GM06990 (cell line): ENCODE measurements at regions not wholly inside any gene's neighbourhood (a gene's known extent, or its start where the extent isn't known, plus 50 kb on each side); places are given as distances from the start of the nearest gene placed in this dataset.
"Not testable (repeated sequence)": the region's sequence is repeated elsewhere in the genome, so short reads cannot be mapped to it uniquely, and the experiment has no call there.

Source experiments
- DNase-seq: peaks from one replicate; pipeline ENCODE4 v3.0.0-alpha.2; 2011; ENCODE audit not compliant: insufficient read length; ENCODE audit errors: extremely low read depth
- H3K27me3 ChIP-seq: replicated peaks from 2 replicates; pipeline ENCODE4 v1.6.0; 2011; ENCODE audit warnings: low read length; ENCODE audit not compliant: control insufficient read depth, insufficient read depth
- H3K36me3 ChIP-seq: 2 replicates; pipeline ENCODE4 v1.5.1; 2011; ENCODE audit warnings: low read length; ENCODE audit not compliant: control insufficient read depth, insufficient read depth
- H3K4me3 ChIP-seq: replicated peaks from 2 replicates; pipeline ENCODE4 v1.5.1; 2011; ENCODE audit warnings: low read depth, mild to moderate bottlenecking, control low read depth, low read length
- TF ChIP-seq, protein P1 (sequence below): IDR thresholded peaks from 2 replicates; pipeline ENCODE4 v1.5.1; 2011; ENCODE audit warnings: low read length, control low read depth, mild to moderate bottlenecking, inconsistent platforms; ENCODE audit not compliant: insufficient read depth, poor library complexity, severe bottlenecking

DNA sequence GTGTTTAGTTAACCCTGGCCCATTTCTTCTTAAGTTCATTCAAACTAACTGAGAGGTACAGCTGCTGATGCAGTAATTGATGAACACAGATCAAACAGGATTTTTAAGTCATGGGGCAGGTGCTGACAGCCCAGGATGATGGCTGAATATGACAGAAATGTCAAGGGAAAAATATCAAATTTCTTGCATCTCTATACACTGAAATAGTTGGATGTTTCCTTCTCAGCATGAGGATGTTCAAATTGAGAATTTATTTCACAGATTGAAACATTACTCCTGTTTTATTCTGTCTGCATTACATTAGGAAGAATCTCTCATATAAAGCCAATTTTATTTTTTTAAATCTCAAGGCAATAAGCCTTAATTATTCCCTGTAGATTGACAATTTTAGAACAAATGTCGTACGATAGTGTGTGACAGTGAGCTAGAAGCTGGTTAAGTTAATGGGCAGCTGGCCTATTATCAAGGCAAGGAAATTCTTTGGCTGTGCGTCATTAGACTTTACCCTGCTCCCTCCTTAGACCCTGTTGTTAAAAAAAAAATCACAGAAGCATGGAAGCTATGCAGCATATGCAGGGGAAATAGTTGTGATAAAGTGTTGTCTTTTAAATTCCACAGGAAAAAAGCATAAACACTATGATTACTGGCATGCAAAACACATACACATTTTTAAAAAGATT, 183.8 kb upstream of the KCNMB2 start:
- Histone ChIP-seq H3K27me3 (no peaks in the 10 kb centered on the region), H3K4me3 (no peak overlapping the region), H3K36me3 (no peaks in the 10 kb centered on the region)
- TF ChIP-seq, protein P1, sequence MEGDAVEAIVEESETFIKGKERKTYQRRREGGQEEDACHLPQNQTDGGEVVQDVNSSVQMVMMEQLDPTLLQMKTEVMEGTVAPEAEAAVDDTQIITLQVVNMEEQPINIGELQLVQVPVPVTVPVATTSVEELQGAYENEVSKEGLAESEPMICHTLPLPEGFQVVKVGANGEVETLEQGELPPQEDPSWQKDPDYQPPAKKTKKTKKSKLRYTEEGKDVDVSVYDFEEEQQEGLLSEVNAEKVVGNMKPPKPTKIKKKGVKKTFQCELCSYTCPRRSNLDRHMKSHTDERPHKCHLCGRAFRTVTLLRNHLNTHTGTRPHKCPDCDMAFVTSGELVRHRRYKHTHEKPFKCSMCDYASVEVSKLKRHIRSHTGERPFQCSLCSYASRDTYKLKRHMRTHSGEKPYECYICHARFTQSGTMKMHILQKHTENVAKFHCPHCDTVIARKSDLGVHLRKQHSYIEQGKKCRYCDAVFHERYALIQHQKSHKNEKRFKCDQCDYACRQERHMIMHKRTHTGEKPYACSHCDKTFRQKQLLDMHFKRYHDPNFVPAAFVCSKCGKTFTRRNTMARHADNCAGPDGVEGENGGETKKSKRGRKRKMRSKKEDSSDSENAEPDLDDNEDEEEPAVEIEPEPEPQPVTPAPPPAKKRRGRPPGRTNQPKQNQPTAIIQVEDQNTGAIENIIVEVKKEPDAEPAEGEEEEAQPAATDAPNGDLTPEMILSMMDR, result no peak
- DNase-seq, result no peak

DNA sequence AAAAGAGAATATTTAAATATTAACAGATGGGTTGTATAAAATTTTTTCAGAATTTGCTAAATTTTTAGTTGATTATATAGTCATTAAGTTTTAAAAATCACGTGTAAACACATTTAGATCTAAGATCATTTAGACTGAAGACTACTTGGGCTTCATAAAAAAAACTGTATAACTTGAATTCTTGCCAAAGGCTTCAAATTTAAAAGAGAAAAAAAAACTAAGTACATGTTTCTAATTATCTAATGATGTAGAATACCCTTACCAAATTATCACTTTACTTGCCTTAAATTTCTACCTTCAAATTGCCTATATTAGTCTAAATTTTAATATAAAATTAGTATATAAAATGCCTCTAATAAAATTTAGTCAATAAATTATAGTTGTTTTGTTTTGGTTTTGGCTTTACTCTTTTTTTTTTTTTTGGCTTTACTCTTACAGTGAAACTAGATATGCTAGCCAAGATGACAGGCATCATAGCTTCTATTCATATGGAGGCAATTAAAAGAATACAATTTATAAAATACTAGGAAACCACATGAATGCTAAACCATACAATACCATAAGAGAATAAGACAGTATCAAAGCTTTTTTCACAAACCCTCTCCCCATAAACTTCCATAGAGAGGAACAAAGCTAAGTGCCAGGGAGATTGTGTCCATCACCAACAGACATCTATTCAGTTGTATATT, 183.1 kb upstream of the KCNMB2 start:
- no peak overlapping the region for H3K4me3 ChIP-seq
- TF ChIP-seq, protein P1, result no peak
- no peak for DNase-seq

DNA sequence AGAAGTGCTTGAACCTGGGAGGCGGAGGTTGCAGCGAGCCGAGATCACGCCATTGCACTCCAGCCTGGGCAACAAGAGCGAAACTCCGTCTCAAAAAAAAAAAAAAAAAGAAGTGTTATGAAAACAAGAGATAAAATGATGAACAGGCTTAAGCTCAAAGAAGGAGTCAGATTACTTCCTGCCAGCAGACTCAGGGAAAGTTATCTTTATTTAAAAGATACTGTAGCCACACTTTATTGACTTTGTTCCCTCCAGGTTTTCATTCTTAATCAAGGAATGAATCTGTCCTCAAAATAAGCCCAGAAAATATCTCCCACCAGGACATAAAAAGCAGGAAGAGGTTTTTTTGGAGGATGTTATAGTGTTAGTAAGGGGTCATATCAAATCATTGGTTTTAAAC, 176.5 kb upstream of the KCNMB2 start:
- no peak overlapping the region for H3K4me3 ChIP-seq
- TF ChIP-seq, protein P1, result no peak
- no peaks in the 10 kb centered on the region for H3K27me3 ChIP-seq
- H3K36me3 ChIP-seq, result no peaks in the 10 kb centered on the region
- DNase-seq, result no peak

More for the DNA sequence above, 183.1 kb upstream of the KCNMB2 start:
- Histone ChIP-seq H3K27me3 (no peaks in the 10 kb centered on the region), H3K36me3 (no peaks in the 10 kb centered on the region)

DNA sequence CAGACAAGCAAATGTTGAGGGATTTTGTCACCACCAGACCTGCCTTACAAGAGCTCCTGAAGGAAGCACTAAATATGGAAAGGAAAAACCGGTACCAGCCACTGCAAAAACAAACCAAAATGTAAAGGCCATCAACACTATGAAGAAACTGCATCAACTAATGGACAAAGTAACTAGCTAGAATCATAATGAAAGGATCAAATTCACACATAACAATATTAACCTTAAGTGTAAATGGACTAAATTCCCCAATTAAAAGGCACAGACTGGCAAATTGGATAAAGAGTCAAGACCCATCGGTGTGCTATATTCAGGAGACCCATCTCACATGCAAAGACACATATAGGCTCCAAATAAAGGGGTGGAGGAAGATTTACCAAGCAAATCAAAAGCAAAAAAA, 173.2 kb upstream of the KCNMB2 start:
- H3K27me3 ChIP-seq, H3K36me3 ChIP-seq, H3K4me3 ChIP-seq, DNase-seq: not testable (repeated sequence)

DNA sequence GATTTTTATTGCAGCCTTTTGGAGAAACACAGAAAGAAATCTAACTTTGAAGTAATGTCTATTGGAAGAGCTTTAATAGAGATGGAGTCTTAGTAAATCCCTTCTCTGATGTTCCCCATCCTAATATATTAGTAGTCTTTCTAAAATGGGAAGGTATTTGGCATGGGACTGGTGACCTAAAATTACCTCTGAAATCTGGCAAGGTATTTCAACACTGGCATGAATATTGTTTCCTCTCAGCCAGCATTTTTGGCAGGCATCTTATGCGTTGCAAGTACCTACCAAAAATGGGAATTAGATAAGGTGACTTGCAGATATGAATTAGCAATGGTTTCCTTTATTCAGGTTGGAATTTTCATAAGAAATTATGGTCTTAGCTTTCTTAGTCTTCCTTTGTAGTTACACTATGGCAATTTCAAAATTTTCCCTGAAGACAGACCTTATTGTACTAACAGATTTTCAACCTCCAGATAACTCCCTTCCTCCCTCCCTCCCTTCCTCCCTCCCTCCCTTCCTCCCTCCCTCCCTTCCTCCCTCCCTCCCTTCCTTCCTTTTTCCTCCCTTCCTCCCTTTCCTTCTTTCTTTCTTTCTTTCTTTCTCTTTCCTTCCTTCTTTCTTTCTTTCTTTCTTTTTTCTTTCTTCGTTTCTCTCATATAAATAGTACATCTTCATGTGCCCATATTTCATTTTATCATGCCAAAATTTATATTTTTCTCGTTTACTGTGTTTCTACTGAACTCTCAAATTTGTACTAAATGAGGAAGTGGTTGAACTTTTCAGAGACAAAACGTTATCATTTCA, 168.2 kb upstream of the KCNMB2 start:
- TF ChIP-seq, protein P1, result no peak
- Histone ChIP-seq H3K4me3 (no peak overlapping the region), H3K36me3 (no peaks in the 10 kb centered on the region), H3K27me3 (no peaks in the 10 kb centered on the region)
- DNase-seq, result no peak

DNA sequence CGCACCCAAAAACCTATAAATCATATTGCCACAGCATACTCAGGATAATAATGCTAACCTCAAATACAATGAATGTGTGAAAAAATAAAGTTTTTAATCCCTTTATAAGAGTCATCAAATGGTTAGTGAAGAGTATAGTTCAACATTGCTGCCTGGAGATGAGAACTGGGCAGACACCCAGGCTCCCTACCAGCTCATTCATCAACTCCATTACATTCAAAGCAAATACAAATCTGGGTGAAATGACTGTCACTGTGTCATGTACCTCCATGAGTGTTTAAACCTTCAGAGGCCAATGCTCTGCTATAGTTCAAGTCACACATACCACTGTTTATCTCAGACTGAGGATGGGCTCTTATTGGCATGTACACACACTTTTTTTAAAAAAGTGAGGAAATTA, 167.2 kb upstream of the KCNMB2 start:
- DNase-seq, result no peak
- TF ChIP-seq, protein P1, result no peak
- H3K27me3 ChIP-seq, result no peaks in the 10 kb centered on the region
- no peak overlapping the region for H3K4me3 ChIP-seq
- H3K36me3 ChIP-seq, result no peaks in the 10 kb centered on the region
